ENCODE measurements at regions not wholly inside any gene's neighbourhood (a gene's known extent, or its start where the extent isn't known, plus 50 kb on each side); places are given as distances from the start of the nearest gene placed in this dataset.

GRCh38 chr10:33453081-33454025 is 118.9 kb upstream of the NRP1 start:
- DNase-seq: no peak

GRCh38 chr10:33448421-33449140 is 114.1 kb upstream of the NRP1 start:
- DNase-seq: no peak

GRCh38 chr10:33441561-33441960 is 107.1 kb upstream of the NRP1 start:
- DNase-seq: no peak

GRCh38 chr10:33434933-33435332 is 100.5 kb upstream of the NRP1 start:
- DNase-seq: no peak

- no peak for DNase-seq
Measured at GRCh38 chr10:33428682-33429081, 94.2 kb upstream of the NRP1 start.

GRCh38 chr10:33423154-33423529 is 88.7 kb upstream of the NRP1 start:
- DNase-seq: no peak

- no peak for DNase-seq
Measured at GRCh38 chr10:33422471-33423153, 88.1 kb upstream of the NRP1 start.

- DNase-seq: peak; percentile 66
Measured at GRCh38 chr10:33421789-33422462, 87.5 kb upstream of the NRP1 start.

- DNase-seq: no peak
Measured at GRCh38 chr10:33419311-33419710, 84.8 kb upstream of the NRP1 start.

- DNase-seq: no peak
Measured at GRCh38 chr10:33418301-33418700, 83.8 kb upstream of the NRP1 start.

GRCh38 chr10:33416691-33417090 is 82.2 kb upstream of the NRP1 start:
- no peak for DNase-seq

GRCh38 chr10:33416209-33416608 is 81.7 kb upstream of the NRP1 start:
- DNase-seq: no peak

GRCh38 chr10:33414841-33415240 is 80.4 kb upstream of the NRP1 start:
- DNase-seq: no peak

GRCh38 chr10:33412653-33413361 is 78.3 kb upstream of the NRP1 start:
- DNase-seq: no peak

GRCh38 chr10:33412241-33412640 is 77.8 kb upstream of the NRP1 start:
- DNase-seq: no peak

- no peak for DNase-seq
Measured at GRCh38 chr10:33410860-33411234, 76.4 kb upstream of the NRP1 start.

GRCh38 chr10:33410096-33410859 is 75.8 kb upstream of the NRP1 start:
- DNase-seq: no peak

- DNase-seq: no peak
Measured at GRCh38 chr10:33406596-33406995, 72.1 kb upstream of the NRP1 start.

- DNase-seq: no peak
Measured at GRCh38 chr10:33402220-33403073, 68.0 kb upstream of the NRP1 start.

- no peak for DNase-seq
Measured at GRCh38 chr10:33401300-33401699, 66.8 kb upstream of the NRP1 start.

- DNase-seq: no peak
Measured at GRCh38 chr10:33398796-33399195, 64.3 kb upstream of the NRP1 start.
